DMS53 treated with DMSO at 0.1 percent for 48 hours (cell line): ENCODE measurements at regions not wholly inside any gene's neighbourhood (a gene's known extent, or its start where the extent isn't known, plus 50 kb on each side); places are given as distances from the start of the nearest gene placed in this dataset.
A peak's percentile ranks its signal among the peaks of the same experiment; 100 is the strongest.
"Not testable (repeated sequence)": the region's sequence is repeated elsewhere in the genome, so short reads cannot be mapped to it uniquely, and the experiment has no call there.

Source experiments
- DNase-seq: peaks from one replicate; lab custom pipeline; 2025; ENCODE audit not compliant: unreplicated experiment; lab: John Stamatoyannopoulos, UW

GRCh38 chrX:97850911-97851310, 967.2 kb downstream of the RPA4 start:
- DNase-seq: no peak

GRCh38 chrX:97854086-97854485, 970.4 kb downstream of the RPA4 start:
- no peak for DNase-seq

DNA sequence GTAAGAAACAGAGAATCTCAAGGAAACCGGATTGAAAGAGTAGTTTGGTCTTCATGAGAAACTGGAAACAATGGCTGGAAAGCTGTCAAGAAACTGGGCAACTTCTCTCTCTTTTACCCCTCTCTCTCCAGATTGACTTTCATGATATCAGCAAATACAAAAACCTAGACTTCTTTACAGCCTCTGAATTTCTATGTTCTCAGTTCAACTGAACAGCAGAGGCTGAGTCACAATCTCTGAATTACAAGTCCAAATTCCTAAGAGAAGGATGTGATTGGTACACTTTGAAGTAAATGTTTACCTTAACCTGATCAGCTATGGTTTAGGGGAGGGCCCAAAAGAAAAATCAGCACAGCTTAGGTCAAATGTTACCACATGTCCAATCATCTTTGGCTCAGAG, 974.9 kb downstream of the RPA4 start:
- DNase-seq: no peak

DNA sequence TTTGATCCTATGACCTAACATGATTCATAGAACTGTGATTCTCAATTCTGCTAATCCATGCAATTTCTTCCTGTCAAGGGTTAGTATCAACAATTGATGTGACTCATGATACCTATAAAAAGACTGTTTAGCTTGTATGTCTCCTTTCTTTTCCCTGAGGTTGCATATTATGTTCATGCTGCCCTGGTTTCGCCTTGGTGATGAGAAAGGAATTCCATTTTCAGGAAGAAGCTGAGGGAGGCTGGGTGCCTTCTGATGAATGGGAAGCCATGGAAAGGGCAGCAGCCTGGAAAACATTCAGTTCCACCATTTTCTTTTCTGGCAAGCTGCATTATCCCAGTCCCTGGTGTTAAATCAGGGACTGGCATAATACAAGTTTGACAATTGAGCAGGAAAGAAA, 976.5 kb downstream of the RPA4 start:
- no peak for DNase-seq

DNA sequence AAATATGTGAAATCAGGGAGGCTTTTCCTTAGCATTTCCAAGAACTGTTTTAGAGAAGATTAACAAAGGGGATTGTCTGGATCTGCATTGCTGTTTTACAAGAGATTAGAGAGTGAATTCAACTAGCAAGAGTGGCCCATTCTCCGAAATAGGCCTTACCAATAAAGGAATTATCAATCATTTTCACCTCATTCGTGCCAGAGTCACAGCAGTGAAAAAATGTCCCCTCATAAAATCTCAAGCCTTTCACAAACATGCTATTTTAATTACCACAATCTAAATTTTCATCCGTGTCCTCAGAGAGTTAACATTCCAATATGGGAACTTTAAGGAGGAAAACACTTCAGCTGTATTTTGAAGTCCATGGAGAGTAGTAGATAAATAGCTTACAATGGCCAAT, 979.6 kb downstream of the RPA4 start:
- no peak for DNase-seq

DNA sequence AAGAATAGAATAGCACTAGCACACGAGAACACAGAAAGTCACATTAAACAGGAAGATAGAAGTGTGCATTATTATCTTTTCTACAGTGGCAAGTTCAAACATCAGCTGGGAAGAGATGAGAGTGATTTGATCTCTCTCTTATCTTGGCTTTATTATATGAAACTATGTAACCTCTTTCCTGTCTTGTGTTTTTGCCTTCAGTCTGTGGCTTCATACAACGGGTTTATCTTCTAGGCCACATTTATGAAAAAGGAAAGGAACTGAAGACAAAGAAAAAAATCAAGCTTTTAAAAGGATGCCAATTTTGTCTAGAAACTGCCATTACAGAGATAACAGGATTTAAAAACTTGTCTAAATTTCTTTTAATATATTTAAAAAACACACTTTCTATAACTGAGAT, 983.6 kb downstream of the RPA4 start:
- no peak for DNase-seq

DNA sequence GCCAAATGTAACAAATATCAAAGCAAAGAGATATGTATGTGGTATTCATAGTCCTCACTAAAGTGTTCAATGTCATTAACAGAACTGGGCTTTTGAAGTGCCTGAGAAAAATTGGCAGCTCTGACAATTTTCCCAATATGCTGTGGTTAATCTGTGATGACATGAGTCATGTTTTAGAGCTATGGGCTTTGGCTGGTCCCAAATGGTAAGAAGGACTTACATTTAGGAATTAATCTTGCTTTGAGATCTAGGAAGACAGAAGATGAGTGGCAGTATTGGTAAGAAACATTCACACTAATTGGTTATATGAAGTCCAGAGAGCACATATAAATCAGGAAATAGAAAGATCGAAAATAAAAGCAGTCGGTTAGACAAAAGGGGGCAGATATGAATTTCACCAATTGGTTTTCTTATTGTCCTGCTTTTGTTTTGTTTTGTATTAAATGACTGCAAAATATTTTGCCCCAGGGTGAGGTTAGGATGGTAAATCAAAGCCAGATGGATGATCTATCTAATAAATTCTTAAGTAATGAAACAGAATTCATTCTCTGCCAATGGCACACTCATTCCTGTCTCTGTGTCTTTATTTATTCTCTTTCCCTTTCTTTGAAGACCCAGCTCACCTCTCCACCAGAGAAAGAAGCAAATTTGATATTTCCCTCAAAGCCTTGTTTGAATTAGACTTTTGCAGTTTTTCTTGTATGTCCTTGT, 993.1 kb downstream of the RPA4 start:
- DNase-seq: no peak

DNA sequence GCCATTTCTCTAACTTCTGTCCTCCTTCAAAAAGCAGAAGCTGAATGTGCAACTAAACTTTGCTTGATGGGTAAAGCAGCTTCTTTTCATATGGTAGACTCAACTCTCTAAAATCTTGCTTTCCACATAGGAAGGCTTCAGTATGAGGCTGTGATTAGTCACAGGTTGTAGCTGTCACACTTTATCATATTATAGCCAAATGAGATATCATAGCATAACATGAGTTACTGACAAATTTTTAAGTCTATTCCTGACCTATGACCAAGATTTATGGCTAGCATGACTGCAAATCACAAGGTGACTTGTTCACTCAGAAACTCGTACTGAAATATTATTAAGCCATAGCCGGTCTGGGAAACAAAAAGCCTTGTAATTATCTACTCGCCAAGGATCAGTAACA, 998.6 kb downstream of the RPA4 start:
- DNase-seq: no peak

- DNase-seq: no peak
Observed at GRCh38 chrX:97895751-97896150, 1012.0 kb downstream of the RPA4 start.

GRCh38 chrX:97897998-97898397, 1014.3 kb downstream of the RPA4 start:
- DNase-seq: no peak

DNA sequence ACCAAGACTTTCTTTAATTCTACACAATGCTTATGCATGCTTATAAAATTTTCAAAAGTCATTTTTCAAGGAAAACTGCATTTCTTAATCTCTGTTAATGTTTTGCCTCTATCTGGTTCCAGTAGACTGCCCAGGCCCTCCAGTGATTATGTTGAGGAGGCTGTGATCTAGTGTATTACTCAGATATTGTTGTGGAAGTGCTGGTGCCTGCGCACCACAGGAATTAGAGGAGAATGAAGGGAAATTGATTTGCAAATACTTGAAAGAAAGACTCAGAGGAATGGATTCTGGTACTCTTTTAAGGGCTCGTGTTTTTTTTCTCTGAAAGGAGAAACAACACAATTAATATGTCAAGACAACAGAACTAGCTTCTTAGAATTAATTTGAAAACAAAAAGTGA, 1015.1 kb downstream of the RPA4 start:
- no peak for DNase-seq

DNA sequence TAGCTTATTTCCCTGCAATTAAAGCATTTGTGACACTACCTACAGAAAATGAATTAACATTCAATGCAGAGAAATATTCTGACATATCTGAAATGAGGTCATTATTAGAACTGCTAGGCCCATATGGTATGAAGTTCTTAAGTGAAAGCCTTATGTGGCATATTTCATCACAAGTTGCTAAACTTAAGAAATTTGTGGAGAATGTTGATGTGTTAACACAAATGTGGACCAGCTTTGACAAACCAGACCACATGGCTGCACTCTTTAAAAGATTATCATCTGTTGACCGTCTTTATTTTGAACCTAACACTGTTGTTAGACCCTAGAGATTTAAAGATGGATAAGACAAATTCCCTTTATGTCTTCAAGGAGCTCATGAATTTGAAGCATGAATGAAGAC, 1024.1 kb downstream of the RPA4 start:
- no peak for DNase-seq

DNA sequence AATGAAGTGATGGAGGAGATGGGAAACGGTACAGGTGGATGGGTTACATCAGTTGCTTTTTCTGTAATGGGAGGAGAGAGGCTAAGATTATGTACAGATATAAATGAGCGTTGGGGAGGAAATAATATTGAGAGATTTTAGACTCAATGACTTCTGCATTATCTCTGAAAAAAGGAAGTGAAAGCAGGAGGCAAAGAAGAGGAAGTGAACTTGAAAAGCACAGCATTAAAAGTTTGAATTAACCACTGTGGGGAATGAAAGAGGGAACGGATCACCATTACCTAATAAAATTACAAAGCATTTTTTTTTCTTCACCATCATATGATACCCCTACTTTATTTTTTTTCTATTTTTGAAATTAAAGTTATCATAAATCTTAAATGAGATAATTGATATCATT, 1025.5 kb downstream of the RPA4 start:
- DNase-seq: no peak

GRCh38 chrX:97915390-97915789, 1031.7 kb downstream of the RPA4 start:
- DNase-seq: not testable (repeated sequence)

DNA sequence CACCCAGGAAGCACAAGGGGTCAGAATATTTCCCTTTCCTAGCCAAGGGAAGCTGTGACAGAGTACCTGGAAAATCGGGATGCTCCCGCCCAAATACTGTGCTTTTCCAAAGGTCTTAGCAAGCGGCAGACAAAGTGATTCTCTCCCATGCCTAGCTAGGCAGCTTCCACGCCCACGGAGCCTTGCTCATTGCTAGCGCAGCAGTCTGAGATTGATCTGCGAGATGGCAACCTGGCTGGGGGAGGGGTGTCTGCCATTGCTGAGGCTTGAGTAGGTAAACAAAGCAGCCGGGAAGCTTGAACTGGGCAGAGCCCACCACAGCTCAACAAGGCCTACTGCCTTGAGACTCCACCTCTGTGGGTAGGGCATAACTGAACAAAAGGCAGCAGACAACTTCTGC, 1037.5 kb downstream of the RPA4 start:
- DNase-seq: not testable (repeated sequence)

DNA sequence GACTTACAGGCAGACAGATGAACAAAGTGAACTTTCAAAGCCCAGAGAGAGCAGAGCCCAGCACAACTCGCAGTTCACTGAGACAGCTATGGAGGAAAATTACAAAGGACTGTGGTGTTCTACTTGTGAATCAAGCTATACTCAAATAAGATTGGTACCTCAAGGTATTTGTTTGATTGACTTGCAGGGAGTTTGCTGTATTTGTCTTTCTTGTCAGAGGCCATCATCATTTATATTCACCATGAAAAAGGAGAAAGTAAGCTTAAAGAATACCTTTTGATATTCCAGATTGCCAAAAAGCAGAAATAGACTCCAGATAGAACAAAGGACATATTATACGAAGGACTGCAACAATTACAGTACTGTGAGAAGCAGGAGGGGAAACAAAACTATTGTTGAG, 1047.9 kb downstream of the RPA4 start:
- no peak for DNase-seq

DNA sequence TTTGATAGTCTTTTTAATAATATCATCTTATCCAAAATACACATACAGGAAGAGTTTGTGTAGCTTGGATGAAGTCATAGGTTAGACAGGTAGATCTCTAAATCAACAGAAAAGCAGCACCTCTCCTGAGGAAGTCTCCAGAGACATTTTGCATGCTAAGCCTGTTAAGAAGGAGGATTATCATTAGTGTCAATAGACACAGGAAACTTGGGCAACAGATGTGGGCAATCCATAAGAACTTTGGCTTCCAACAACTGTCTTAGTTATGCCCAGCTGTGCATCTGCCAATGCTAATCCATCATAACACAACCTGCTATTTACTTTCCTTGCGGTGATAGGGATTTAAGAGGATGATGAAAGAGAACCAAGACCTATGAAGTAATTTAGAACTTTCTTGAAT, 1052.6 kb downstream of the RPA4 start:
- peak; percentile 5 for DNase-seq

- no peak for DNase-seq
Observed at GRCh38 chrX:97938706-97939105, 1055.0 kb downstream of the RPA4 start.

- DNase-seq: no peak
Observed at GRCh38 chrX:97968376-97969163, 1084.9 kb downstream of the RPA4 start.

DNA sequence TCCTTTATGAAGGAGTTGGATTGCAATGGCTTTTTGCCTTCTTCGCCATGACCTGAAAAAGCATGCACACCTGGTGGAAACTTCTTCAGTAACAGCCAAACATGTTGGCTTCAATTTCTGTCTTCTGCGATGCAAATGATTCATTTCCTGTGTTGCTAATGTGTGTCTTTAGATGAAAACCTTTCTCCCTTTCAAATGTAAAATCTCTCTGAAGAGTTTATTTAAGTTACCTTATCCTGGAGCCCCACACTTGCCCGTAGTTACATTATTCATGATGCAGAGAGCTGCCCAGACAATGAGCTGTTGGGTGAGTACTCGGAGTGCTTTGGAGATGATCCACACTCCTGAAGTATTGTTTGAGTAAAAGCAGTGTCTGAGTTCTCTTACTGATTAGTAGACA, 1100.9 kb downstream of the RPA4 start:
- DNase-seq: no peak

DNA sequence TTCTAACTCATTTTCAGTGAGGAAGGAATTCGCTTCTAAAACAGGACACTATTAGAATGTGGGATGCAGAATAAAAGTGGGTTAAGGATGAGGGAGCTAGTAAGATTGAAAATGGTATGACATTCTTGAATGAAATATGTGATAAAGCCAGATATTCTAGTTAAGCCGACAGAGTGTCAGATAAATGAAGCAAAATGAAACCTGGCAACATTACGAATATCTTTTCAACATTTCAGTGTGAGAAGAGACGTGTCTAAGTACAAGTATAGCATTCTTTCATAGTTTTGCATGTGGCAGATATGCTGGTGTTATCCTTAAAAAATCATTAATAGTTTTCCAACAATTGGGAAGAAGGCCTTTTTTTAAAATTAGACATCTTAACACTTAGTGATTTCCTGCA, 1101.4 kb downstream of the RPA4 start:
- DNase-seq: no peak

DNA sequence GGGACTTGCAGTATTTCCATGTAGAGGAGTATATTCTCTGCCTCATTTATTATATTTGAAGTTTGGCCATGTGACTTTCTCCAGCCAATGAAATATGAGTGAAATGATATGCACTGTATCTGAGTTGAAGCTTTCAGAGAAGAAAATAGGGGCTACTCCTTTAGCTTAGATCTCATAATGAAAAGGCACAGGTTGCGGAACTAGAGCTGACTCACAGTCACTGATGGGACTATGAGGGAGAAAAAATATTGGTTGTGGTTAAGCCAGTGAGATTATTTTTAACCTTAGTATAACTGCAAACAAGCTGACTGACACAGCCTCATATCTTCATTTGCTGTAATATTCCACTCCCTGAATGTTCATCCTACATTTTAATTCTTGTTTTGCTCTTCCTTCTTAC, 1104.3 kb downstream of the RPA4 start:
- no peak for DNase-seq

DNA sequence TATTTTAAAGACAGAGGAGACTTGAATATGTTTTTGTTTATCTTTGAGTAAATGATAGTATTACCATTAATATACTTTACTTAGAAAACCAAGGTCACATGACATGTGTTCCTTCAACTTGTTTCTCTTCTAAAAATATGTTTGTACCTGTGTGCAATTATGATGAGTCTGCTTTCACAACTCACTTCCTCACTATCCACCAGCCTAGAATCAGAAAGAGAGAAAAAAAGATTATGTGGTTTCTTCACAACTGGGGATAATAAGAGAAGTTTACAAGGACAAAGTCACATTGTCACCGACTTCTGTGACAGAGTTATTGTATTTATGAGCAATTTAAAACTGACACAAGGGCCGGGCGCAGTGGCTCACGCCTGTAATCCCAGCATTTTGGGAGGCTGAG, 1112.1 kb downstream of the RPA4 start:
- DNase-seq: no peak
